Liver (tissue), 7 donors: ENCODE measurements at regions not wholly inside any gene's neighbourhood (a gene's known extent, or its start where the extent isn't known, plus 50 kb on each side); places are given as distances from the start of the nearest gene placed in this dataset.

Experiments
- DNase-seq: peaks from one replicate; pipeline ENCODE4 v3.0.0-alpha.2; 2017; ENCODE audit warnings: low spot score
- H3K27ac ChIP-seq, 2 donors: one replicate each; pipeline ENCODE4 v1.7.0; 2013; ENCODE audit warnings: inconsistent platforms in 2 of 2, low read length in 2 of 2, control low read depth in 1 of 2, low read depth in 1 of 2, mild to moderate bottlenecking in 1 of 2
- H3K27me3 ChIP-seq, 4 donors: one replicate each; pipeline versions ENCODE4 v1.6.1 to v1.7.0; 2013; ENCODE audit warnings: low read length in 3 of 4, inconsistent platforms in 1 of 4, mild to moderate bottlenecking in 1 of 4, moderate library complexity in 1 of 4; ENCODE audit not compliant: control insufficient read depth in 4 of 4, insufficient read depth in 4 of 4
- H3K36me3 ChIP-seq, 4 donors: one replicate each; pipeline versions ENCODE4 v1.6.1 to v1.7.0; 2013; ENCODE audit warnings: low read length in 3 of 4, mild to moderate bottlenecking in 3 of 4, low read depth in 1 of 4, moderate library complexity in 1 of 4; ENCODE audit not compliant: control insufficient read depth in 4 of 4, insufficient read depth in 3 of 4
- H3K4me1 ChIP-seq, 4 donors: one replicate each; pipeline versions ENCODE4 v1.6.1 to v1.7.0; 2013; ENCODE audit warnings: low read length in 3 of 4, mild to moderate bottlenecking in 3 of 4, moderate library complexity in 1 of 4; ENCODE audit not compliant: control insufficient read depth in 4 of 4, insufficient read depth in 4 of 4
- H3K4me3 ChIP-seq, 3 donors: one replicate each; pipeline versions ENCODE4 v1.6.1 to v1.7.0; 2013; ENCODE audit warnings: low read length in 3 of 3, control low read depth in 1 of 3, low read depth in 1 of 3, mild to moderate bottlenecking in 1 of 3
- H3K9ac ChIP-seq, 2 donors: one replicate each; pipeline ENCODE4 v1.7.0; 2013; ENCODE audit warnings: low read length in 2 of 2, mild to moderate bottlenecking in 2 of 2, moderate library complexity in 2 of 2, control low read depth in 1 of 2, low read depth in 1 of 2
- H3K9me3 ChIP-seq, 4 donors: one replicate each; pipeline versions ENCODE4 v1.6.1 to v1.7.0; 2013; ENCODE audit warnings: low read length in 3 of 4; ENCODE audit not compliant: control insufficient read depth in 4 of 4
- EGR1 ChIP-seq, 2 donors: IDR thresholded peaks; 2 replicates each; pipeline ENCODE4 v1.6.1; 2016 to 2018; ENCODE audit warnings: antibody characterized with exemption in 2 of 2, low read depth in 2 of 2
- FOXA1 ChIP-seq: IDR thresholded peaks from 2 replicates; pipeline ENCODE4 v1.6.1; 2016; ENCODE audit warnings: antibody characterized with exemption
- HNF4A ChIP-seq, 2 donors: conservative IDR thresholded peaks; 2 replicates each; pipeline ENCODE4 v1.6.1; 2016; ENCODE audit warnings: antibody characterized with exemption in 2 of 2, mild to moderate bottlenecking in 2 of 2
- HNF4G ChIP-seq: IDR thresholded peaks from 2 replicates; pipeline ENCODE4 v1.6.1; 2016; ENCODE audit warnings: antibody characterized with exemption
- RXRA ChIP-seq, 2 donors: IDR thresholded peaks; 2 replicates each; pipeline ENCODE4 v1.6.1; 2017 to 2018; ENCODE audit warnings: antibody characterized with exemption in 2 of 2, mild to moderate bottlenecking in 1 of 2
- SP1 ChIP-seq: IDR thresholded peaks from 2 replicates; pipeline ENCODE4 v1.6.1; 2018; ENCODE audit warnings: antibody characterized with exemption, mild to moderate bottlenecking
- TAF1 ChIP-seq: conservative IDR thresholded peaks from 2 replicates; pipeline ENCODE4 v1.6.1; 2016; ENCODE audit warnings: antibody characterized with exemption, mild to moderate bottlenecking
- WGBS: extraction: QIAGEN DNeasy Blood & Tissue Kit; methylation state at CpG from one replicate; pipeline ENCODE4 v1.1.7; 2013; 5-methylcytosine and 5-hydroxymethylcytosine counted together
- TF ChIP-seq, protein P1 (sequence below): IDR thresholded peaks from 2 replicates; pipeline ENCODE4 v1.6.1; 2016; ENCODE audit warnings: antibody characterized with exemption
- TF ChIP-seq, protein P2 (sequence below): IDR thresholded peaks from 2 replicates; pipeline ENCODE4 v1.6.1; 2016; ENCODE audit warnings: antibody characterized with exemption
- donor health status: healthy.
- donor health status: healthy.
- donor health status: healthy.
- donor health status: healthy.

DNA sequence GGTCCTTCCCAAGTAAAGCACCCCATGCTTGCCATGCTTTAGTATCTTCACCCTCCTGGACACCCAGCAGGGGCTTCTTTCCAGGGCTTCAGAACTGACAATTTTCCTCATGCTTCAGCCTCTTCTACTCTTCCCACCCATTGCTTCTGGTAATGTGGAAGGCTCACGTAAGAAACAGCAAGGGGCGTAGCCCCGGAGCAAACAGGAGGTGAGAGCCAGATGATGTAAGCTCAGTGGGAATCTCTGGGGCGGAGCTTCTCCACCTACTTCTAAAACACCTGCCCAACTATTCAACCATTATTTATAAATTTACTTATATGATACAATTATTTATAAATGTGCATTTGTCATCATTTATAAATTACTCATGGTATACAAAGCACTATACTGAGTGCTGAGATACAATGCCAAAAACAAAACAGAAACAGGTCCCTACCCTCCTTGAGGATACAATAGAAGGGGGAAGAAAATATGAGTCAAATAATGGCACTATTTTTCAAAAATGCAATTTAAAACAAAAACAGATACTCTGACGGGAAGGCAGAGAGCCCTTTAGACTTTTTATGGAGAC lies 140.1 kb upstream of the CAMK1G start:
- Histone ChIP-seq H3K27me3 (no peaks in the 10 kb centered on the region), H3K9ac (no peak overlapping the region), H3K9me3 (no peaks in the 10 kb centered on the region), H3K4me1 (no peaks in the 10 kb centered on the region), H3K4me3 (no peak overlapping the region), H3K36me3 (no peaks in the 10 kb centered on the region), H3K27ac (no peak overlapping the region)
- no peak for DNase-seq
- TF ChIP-seq, protein P1, sequence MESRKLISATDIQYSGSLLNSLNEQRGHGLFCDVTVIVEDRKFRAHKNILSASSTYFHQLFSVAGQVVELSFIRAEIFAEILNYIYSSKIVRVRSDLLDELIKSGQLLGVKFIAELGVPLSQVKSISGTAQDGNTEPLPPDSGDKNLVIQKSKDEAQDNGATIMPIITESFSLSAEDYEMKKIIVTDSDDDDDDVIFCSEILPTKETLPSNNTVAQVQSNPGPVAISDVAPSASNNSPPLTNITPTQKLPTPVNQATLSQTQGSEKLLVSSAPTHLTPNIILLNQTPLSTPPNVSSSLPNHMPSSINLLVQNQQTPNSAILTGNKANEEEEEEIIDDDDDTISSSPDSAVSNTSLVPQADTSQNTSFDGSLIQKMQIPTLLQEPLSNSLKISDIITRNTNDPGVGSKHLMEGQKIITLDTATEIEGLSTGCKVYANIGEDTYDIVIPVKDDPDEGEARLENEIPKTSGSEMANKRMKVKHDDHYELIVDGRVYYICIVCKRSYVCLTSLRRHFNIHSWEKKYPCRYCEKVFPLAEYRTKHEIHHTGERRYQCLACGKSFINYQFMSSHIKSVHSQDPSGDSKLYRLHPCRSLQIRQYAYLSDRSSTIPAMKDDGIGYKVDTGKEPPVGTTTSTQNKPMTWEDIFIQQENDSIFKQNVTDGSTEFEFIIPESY = no peak
- TF ChIP-seq FOXA1 (no peak), HNF4A (conservative IDR thresholded peaks at IDR 0.05) (no peak), TAF1 (no peak), RXRA (IDR thresholded peaks at IDR 0.05) (no peak)
- TF ChIP-seq, protein P2, sequence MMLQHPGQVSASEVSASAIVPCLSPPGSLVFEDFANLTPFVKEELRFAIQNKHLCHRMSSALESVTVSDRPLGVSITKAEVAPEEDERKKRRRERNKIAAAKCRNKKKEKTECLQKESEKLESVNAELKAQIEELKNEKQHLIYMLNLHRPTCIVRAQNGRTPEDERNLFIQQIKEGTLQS = no peak
- 70% methylated on average over 5 of the region's 5 CpGs for WGBS

DNA sequence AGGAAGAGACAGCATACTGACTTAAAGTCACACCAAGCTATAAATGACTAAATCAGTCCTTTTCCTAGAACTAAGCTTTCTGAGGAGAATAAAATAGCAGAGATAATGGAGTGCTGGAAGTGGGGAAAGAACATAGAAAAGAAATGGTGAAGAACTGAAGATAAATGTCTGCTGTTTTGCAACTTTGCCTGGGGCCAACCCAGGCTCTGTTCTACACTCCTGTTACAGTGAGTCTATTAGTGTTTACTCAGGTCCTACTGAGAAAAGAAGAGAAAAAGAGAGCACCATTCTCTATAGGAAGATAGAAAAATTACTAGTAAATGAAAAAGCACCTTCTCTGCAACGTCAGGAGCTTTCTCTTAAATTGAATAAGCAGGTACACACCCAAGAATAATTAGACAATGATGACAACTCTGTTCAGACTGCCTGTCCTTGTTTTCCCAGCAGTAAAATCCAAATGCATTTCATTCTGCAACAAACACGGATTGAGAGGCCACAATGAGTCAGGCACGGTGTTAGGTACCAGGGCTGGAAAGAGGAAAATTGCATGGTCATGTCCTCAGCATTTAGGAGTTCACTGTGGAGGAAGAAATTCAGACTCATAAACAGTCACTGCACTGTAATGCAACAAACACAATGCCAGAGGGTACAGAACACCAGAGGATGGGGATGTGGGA lies 139.4 kb upstream of the CAMK1G start:
- DNase-seq = no peak
- Histone ChIP-seq H3K9me3 (no peaks in the 10 kb centered on the region), H3K9ac (no peak overlapping the region), H3K36me3 (no peaks in the 10 kb centered on the region), H3K4me3 (no peak overlapping the region), H3K27ac (no peak overlapping the region), H3K27me3 (no peaks in the 10 kb centered on the region), H3K4me1 (no peaks in the 10 kb centered on the region)
- TF ChIP-seq, protein P2 = no peak
- TF ChIP-seq HNF4G = no peak
- no peak for TF ChIP-seq SP1
- TF ChIP-seq, protein P1 = no peak
- no peak for TF ChIP-seq EGR1 (IDR thresholded peaks at IDR 0.05; ENCODE audit: low read depth in 2 of 2)
- 56% methylated on average over 3 of the region's 3 CpGs for WGBS

GRCh38 chr1:209444961-209445360 lies 138.6 kb upstream of the CAMK1G start:
- TF ChIP-seq HNF4A (conservative IDR thresholded peaks at IDR 0.05) (no peak), SP1 (no peak)
- TF ChIP-seq, protein P1 = no peak
- WGBS = 85% methylated on average over 3 of the region's 3 CpGs
- Histone ChIP-seq H3K27me3 (no peaks in the 10 kb centered on the region), H3K9ac (no peak overlapping the region), H3K27ac (no peak overlapping the region), H3K36me3 (no peaks in the 10 kb centered on the region), H3K4me3 (no peak overlapping the region), H3K4me1 (no peaks in the 10 kb centered on the region), H3K9me3 (no peaks in the 10 kb centered on the region)
- no peak for DNase-seq
